Transverse colon (tissue), 3 donors: ENCODE measurements at regions not wholly inside any gene's neighbourhood (a gene's known extent, or its start where the extent isn't known, plus 50 kb on each side); places are given as distances from the start of the nearest gene placed in this dataset.

ENCODE experiments used
- CTCF ChIP-seq, 5 experiments: fragments of 200-600 bp in 3 of 5; fragments of 450-650 bp in 2 of 5; sonication (generic) in 3 of 5; IDR thresholded peaks; 1 replicate in 2 of 5; 2 replicates in 3 of 5; pipeline ENCODE4 v1.5.1; 2016 to 2017; ENCODE audit warnings: antibody characterized with exemption in 5 of 5, inconsistent platforms in 3 of 5, mild to moderate bottlenecking in 2 of 5, moderate library complexity in 1 of 5
- EP300 ChIP-seq: sonication (generic); formaldehyde crosslinking; IDR thresholded peaks from one replicate; pipeline ENCODE4 v1.6.1; 2017; ENCODE audit warnings: antibody characterized with exemption, low read depth
- POLR2A ChIP-seq: fragments of 450-650 bp; IDR thresholded peaks from one replicate; pipeline ENCODE4 v1.6.1; 2016; ENCODE audit warnings: antibody characterized with exemption, mild to moderate bottlenecking, moderate library complexity

- no peak for TF ChIP-seq CTCF (IDR thresholded peaks at IDR 0.05)
- no peak for TF ChIP-seq POLR2A
- TF ChIP-seq EP300, result no peak
Observed at GRCh38 chr4:27916452-27917184, 1056.0 kb downstream of the STIM2 start.
